T-helper 2 cell (primary cell): ENCODE measurements at regions not wholly inside any gene's neighbourhood (a gene's known extent, or its start where the extent isn't known, plus 50 kb on each side); places are given as distances from the start of the nearest gene placed in this dataset.
A peak's percentile ranks its signal among the peaks of the same experiment; 100 is the strongest.
"Not testable (repeated sequence)": the region's sequence is repeated elsewhere in the genome, so short reads cannot be mapped to it uniquely, and the experiment has no call there.

Experiments used
- DNase-seq, 5 experiments: peaks; one replicate each; pipeline versions ENCODE4 v3.0.0 to v3.0.0-alpha.2; 2012 to 2022

- DNase-seq: no peak
Observed at GRCh38 chr2:40579247-40579646, 127.4 kb upstream of the SLC8A1 start.

GRCh38 chr2:40584432-40584831, 132.5 kb upstream of the SLC8A1 start:
- DNase-seq: no peak

GRCh38 chr2:40591774-40592173, 139.9 kb upstream of the SLC8A1 start:
- DNase-seq: no peak

- DNase-seq: no peak
Observed at GRCh38 chr2:40592218-40592617, 140.3 kb upstream of the SLC8A1 start.

- DNase-seq: no peak
Observed at GRCh38 chr2:40606862-40607261, 155.0 kb upstream of the SLC8A1 start.

GRCh38 chr2:40611196-40611595, 159.3 kb upstream of the SLC8A1 start:
- DNase-seq: no peak

GRCh38 chr2:40625849-40626248, 174.0 kb upstream of the SLC8A1 start:
- no peak for DNase-seq

GRCh38 chr2:40628556-40628955, 176.7 kb upstream of the SLC8A1 start:
- no peak for DNase-seq

- DNase-seq: no peak
Observed at GRCh38 chr2:40629768-40630434, 178.0 kb upstream of the SLC8A1 start.

GRCh38 chr2:40639320-40639719, 187.4 kb upstream of the SLC8A1 start:
- DNase-seq: no peak

- DNase-seq: no peak
Observed at GRCh38 chr2:40642237-40642636, 190.3 kb upstream of the SLC8A1 start.

GRCh38 chr2:40642726-40643125, 190.8 kb upstream of the SLC8A1 start:
- DNase-seq: no peak

- DNase-seq: no peak
Observed at GRCh38 chr2:40646642-40647041, 194.8 kb upstream of the SLC8A1 start.

- no peak for DNase-seq
Observed at GRCh38 chr2:40652155-40652554, 200.3 kb upstream of the SLC8A1 start.

GRCh38 chr2:40653829-40654228, 201.9 kb upstream of the SLC8A1 start:
- no peak for DNase-seq

GRCh38 chr2:40654346-40654745, 202.5 kb upstream of the SLC8A1 start:
- no peak for DNase-seq

GRCh38 chr2:40658941-40659340, 207.1 kb upstream of the SLC8A1 start:
- DNase-seq: no peak

- DNase-seq: no peak
Observed at GRCh38 chr2:40665493-40666232, 213.8 kb upstream of the SLC8A1 start.

GRCh38 chr2:40666398-40666797, 214.5 kb upstream of the SLC8A1 start:
- no peak for DNase-seq

- no peak for DNase-seq
Observed at GRCh38 chr2:40668425-40668824, 216.5 kb upstream of the SLC8A1 start.

- not testable (repeated sequence) for DNase-seq
Observed at GRCh38 chr2:40676134-40676790, 224.4 kb upstream of the SLC8A1 start.

- DNase-seq: peak in 1 of 5 experiments; percentile 68
Observed at GRCh38 chr2:40680547-40680946, 228.7 kb upstream of the SLC8A1 start.

- no peak for DNase-seq
Observed at GRCh38 chr2:40690036-40690435, 238.1 kb upstream of the SLC8A1 start.

- no peak for DNase-seq
Observed at GRCh38 chr2:40690525-40690924, 238.6 kb upstream of the SLC8A1 start.
